GM23248 (cell line): ENCODE measurements at regions not wholly inside any gene's neighbourhood (a gene's known extent, or its start where the extent isn't known, plus 50 kb on each side); places are given as distances from the start of the nearest gene placed in this dataset.

Experiments
- EZH2 ChIP-seq: fragments of 200-600 bp; sonication (generic); IDR thresholded peaks from 2 replicates; pipeline ENCODE4 v1.6.1; 2018; ENCODE audit warnings: antibody characterized with exemption, mild to moderate bottlenecking; ENCODE audit not compliant: insufficient read depth, poor library complexity, severe bottlenecking
- EZH2phosphoT487 ChIP-seq: fragments of 200-600 bp; sonication (generic); IDR thresholded peaks from 2 replicates; pipeline ENCODE4 v1.6.1; 2018; ENCODE audit warnings: antibody characterized with exemption, moderate library complexity, mild to moderate bottlenecking, low read depth; ENCODE audit not compliant: insufficient read depth

DNA sequence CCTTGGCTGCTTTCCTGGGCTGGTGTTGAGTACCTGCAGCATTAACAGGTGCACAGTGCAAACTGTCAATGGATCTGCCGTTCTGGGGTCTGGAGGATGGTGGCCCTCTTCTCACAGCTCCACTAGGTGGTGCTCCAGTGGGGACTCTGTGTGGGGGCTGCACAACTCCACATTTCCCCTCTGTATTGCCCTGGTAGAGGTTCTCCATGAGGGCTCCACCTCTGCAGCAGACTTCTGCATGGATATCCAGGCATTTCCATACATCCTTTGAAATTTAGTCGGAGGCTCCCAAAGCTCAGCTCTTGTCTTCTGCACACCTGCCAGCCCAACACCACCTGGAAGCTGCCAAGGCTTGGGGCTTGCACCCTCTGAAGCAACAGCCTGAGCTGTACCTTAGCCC is 198.6 kb downstream of the GXYLT1 start:
- TF ChIP-seq EZH2 (no peak), EZH2phosphoT487 (no peak)
